Spinal cord (tissue), 9 donors: ENCODE measurements at regions not wholly inside any gene's neighbourhood (a gene's known extent, or its start where the extent isn't known, plus 50 kb on each side); places are given as distances from the start of the nearest gene placed in this dataset.

Experiments
- DNase-seq, 6 donors: peaks; one replicate each; pipeline versions ENCODE4 v3.0.0 to v3.0.0-alpha.2; 2013 to 2015; ENCODE audit warnings: low spot score in 6 of 6, low read depth in 4 of 6
- H3K27ac ChIP-seq: one replicate; pipeline ENCODE4 v1.5.1; 2013; ENCODE audit warnings: low read depth, low read length, control low read depth
- H3K27me3 ChIP-seq: one replicate; pipeline ENCODE4 v1.6.1; 2013; ENCODE audit warnings: low read length; ENCODE audit not compliant: control insufficient read depth, insufficient read depth
- H3K36me3 ChIP-seq: one replicate; pipeline ENCODE4 v1.6.1; 2013; ENCODE audit warnings: low read length; ENCODE audit not compliant: control insufficient read depth, insufficient read depth
- H3K4me1 ChIP-seq: one replicate; pipeline ENCODE4 v1.6.1; 2013; ENCODE audit warnings: low read length; ENCODE audit not compliant: control insufficient read depth, insufficient read depth
- H3K4me3 ChIP-seq: one replicate; pipeline ENCODE4 v1.5.1; 2013; ENCODE audit warnings: low read depth, low read length, control low read depth
- H3K9me3 ChIP-seq: one replicate; pipeline ENCODE4 v1.6.1; 2013; ENCODE audit warnings: low read length; ENCODE audit not compliant: control insufficient read depth, insufficient read depth
- WGBS: methylation state at CpG from one replicate; pipeline ENCODE4 v1.1.5; 2013; ENCODE audit warnings: missing lambda C conversion rate; ENCODE audit not compliant: insufficient coverage; 5-methylcytosine and 5-hydroxymethylcytosine counted together
- donor health status: healthy.

DNA sequence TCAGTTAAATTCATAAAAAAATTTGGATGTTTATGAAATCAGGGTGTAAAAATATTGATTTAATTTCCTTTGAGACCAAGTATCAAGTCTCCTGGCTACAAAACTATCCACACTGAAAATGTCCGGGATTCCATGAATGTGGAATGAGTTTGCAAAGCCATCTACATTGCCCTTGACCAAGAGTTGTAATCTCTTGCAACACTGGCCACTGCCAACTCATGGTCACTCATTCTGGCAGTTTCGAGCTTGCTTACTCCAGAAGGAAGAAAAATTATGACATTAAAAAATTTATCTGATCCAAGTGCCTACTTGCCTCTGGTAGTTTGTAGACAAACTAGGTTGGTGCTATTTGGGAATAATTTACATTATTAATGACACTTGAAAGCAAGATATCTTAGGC, 84.2 kb downstream of the NPY start:
- WGBS: 100% methylated on average over 1 of the region's 2 CpGs
- H3K36me3 ChIP-seq: no peaks in the 10 kb centered on the region
- no peak overlapping the region for H3K4me3 ChIP-seq
- DNase-seq: no peak
- no peaks in the 10 kb centered on the region for H3K27me3 ChIP-seq
- no peak overlapping the region for H3K27ac ChIP-seq
- no peaks in the 10 kb centered on the region for H3K4me1 ChIP-seq
- no peaks in the 10 kb centered on the region for H3K9me3 ChIP-seq

- H3K9me3 ChIP-seq: no peaks in the 10 kb centered on the region
- WGBS: no CpG with 5 or more reads among the region's 5 CpGs
- no peaks in the 10 kb centered on the region for H3K27me3 ChIP-seq
- H3K27ac ChIP-seq: no peak overlapping the region
- no peaks in the 10 kb centered on the region for H3K36me3 ChIP-seq
- H3K4me3 ChIP-seq: no peak overlapping the region
- no peak for DNase-seq
- H3K4me1 ChIP-seq: no peaks in the 10 kb centered on the region
Measured at GRCh38 chr7:24370541-24370940, 86.6 kb downstream of the NPY start.

GRCh38 chr7:24372961-24373955, 89.3 kb downstream of the NPY start:
- H3K4me3 ChIP-seq: no peak overlapping the region
- no peaks in the 10 kb centered on the region for H3K36me3 ChIP-seq
- 72% methylated on average over 11 of the region's 17 CpGs for WGBS
- DNase-seq: peak in 1 of 6 donors; percentile 15
- no peaks in the 10 kb centered on the region for H3K27me3 ChIP-seq
- no peaks in the 10 kb centered on the region for H3K4me1 ChIP-seq
- no peaks in the 10 kb centered on the region for H3K9me3 ChIP-seq
- H3K27ac ChIP-seq: no peak overlapping the region

DNA sequence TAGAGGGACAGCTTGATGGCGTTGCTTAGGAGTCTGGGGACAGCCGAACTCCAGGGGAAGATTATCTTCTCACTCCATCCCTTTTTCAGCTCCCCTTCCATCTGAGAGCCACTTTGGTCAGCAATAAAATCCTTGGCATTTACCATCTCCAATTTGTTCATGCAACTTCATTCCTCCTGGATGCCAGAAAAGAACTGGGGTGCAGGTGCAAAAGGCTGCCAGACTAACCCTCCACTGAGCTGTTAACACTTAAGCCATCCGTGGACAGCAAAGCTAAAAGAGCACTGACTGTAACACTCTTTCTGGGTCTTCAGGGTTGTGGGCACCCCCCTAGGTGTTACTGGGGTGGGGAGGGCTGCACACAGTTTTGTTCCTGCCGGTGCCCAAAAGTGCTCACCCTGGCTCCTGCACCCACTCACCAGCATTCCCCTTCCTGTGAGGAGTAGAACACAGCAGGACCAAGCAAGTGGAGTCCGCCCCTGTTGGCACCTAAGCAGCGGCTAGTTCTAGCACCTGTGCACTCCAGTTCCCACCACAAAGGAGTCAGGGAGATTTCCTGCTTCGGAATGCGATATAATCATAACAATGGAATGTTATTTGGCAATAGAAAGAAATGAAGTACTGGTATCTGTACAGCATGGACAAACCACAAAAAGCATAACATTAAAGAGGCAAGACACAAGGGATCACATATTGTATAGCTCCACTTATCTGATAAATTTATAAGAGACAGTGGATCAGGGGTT, 95.1 kb downstream of the NPY start:
- no peaks in the 10 kb centered on the region for H3K9me3 ChIP-seq
- H3K27ac ChIP-seq: no peak overlapping the region
- H3K4me1 ChIP-seq: no peaks in the 10 kb centered on the region
- no peak for DNase-seq
- no peaks in the 10 kb centered on the region for H3K36me3 ChIP-seq
- no peak overlapping the region for H3K4me3 ChIP-seq
- 100% methylated on average over 3 of the region's 8 CpGs for WGBS
- H3K27me3 ChIP-seq: no peaks in the 10 kb centered on the region

DNA sequence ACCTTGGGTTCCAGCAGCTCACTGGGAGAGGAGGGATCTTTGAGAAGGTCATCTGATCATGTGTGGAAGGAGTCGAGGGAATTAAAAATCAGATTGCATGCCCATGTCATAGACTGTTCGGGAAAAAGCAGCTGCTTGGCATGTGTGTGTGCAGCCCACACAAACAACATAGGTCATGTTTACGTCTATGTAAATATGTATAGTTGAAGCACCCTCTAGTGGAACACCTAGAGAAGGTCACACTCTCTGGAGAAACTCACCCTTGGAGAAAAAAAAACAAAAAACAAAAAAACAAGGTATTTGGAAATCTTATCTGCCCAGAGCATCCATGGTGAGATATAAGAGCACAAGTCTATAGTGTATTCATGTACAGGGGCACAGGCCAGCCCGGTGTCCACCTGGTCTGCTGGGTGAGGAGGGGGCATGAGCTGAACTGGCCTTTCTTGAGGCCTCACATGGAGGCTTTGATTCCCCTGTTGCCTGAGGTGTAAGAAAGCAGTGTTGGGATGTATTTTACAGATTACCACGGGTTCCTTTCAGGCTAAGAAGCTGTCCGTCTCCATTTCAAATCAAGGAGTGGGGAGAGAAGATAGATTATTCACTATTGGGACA, 98.0 kb downstream of the NPY start:
- H3K27me3 ChIP-seq: no peaks in the 10 kb centered on the region
- H3K27ac ChIP-seq: no peak overlapping the region
- no peak overlapping the region for H3K4me3 ChIP-seq
- no peaks in the 10 kb centered on the region for H3K4me1 ChIP-seq
- DNase-seq: peak in 2 of 6 donors; percentile 19 to 81
- H3K9me3 ChIP-seq: no peaks in the 10 kb centered on the region
- 73% methylated on average over 1 of the region's 6 CpGs for WGBS
- H3K36me3 ChIP-seq: no peaks in the 10 kb centered on the region

GRCh38 chr7:24383055-24383454, 99.1 kb downstream of the NPY start:
- Histone ChIP-seq H3K27ac (no peak overlapping the region), H3K27me3 (no peaks in the 10 kb centered on the region), H3K36me3 (no peaks in the 10 kb centered on the region), H3K4me1 (no peaks in the 10 kb centered on the region), H3K4me3 (no peak overlapping the region), H3K9me3 (no peaks in the 10 kb centered on the region)
- no peak for DNase-seq
- no CpG with 5 or more reads among the region's 1 CpG for WGBS

DNA sequence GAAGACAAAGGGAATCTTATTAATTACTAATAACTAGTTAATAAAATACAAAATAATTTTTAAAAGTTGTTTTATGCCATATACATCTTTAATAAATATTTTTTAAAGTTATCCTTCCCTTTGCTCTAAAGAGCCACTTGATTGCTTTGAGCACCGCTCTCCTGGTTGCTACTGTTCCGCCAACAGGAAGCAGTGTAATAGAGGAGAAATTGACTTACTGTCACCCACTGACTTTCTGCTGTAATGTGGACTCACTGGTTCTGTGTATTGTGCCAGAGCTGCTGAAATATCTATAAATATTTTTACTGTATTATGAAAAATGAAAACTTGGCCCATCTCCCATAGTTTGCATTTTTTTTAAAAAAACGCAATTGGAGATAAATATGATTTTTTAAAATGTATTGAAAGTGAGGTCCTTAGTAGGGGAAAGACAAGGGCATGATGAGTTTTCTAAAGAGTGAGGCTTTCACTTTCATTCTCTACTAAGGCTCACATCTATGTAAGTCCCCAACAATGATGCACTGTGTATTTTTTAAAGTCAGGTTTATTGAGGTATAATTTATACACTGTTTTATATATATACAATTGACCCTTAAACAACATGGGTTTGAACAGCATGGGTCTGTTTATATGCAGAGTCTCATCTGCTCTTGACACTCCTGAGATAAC, 100.5 kb downstream of the NPY start:
- no CpG with 5 or more reads among the region's 3 CpGs for WGBS
- Histone ChIP-seq H3K4me1 (no peaks in the 10 kb centered on the region), H3K27me3 (no peaks in the 10 kb centered on the region), H3K9me3 (no peaks in the 10 kb centered on the region), H3K36me3 (no peaks in the 10 kb centered on the region), H3K4me3 (no peak overlapping the region), H3K27ac (no peak overlapping the region)
- no peak for DNase-seq

- H3K27me3 ChIP-seq: no peaks in the 10 kb centered on the region
- no peaks in the 10 kb centered on the region for H3K9me3 ChIP-seq
- no peak for DNase-seq
- no peaks in the 10 kb centered on the region for H3K36me3 ChIP-seq
- no peaks in the 10 kb centered on the region for H3K4me1 ChIP-seq
- H3K27ac ChIP-seq: no peak overlapping the region
- no peak overlapping the region for H3K4me3 ChIP-seq
Measured at GRCh38 chr7:24388212-24388611, 104.2 kb downstream of the NPY start.

DNA sequence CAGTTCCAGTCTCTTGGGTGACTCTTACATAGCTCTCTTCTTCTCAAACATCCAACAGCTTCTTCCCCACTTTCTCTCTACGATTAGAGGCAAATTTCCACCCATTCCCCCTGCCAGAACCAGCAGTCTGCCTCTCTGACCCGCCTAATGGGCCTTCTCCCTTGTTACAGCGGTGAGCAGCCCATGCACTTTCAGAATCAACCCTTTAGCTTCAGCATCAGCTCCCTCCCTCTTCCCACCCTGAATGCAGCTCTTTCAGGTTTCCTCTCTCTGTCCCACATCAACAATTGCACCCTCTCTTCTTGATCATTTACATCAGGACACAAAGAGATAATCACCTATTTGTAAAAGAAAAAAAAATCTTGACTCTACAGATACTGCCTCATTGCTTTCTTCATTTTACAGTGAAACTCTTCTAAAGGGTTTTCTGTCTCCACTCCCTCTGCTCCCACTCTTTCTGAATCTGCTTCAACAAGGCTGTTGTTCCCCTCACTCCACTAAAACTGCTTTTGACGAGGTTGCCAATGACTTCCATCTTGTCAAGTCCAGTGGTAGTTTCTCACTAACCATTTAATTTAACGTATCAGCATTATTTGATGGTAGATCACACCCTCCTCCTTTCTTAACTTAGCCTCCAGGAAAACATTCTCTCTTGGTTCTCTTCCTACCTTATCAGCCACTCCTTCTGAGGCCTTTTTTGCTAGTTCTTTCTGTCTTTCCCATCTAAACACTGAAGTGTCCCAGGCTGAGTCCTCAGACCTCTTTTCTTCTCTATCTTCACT, 106.6 kb downstream of the NPY start:
- Histone ChIP-seq H3K36me3 (no peaks in the 10 kb centered on the region), H3K27me3 (no peaks in the 10 kb centered on the region), H3K9me3 (no peaks in the 10 kb centered on the region), H3K4me1 (no peaks in the 10 kb centered on the region), H3K4me3 (no peak overlapping the region), H3K27ac (no peak overlapping the region)
- DNase-seq: no peak
- 72% methylated on average over 5 of the region's 5 CpGs for WGBS
